ENCODE measurements at regions not wholly inside any gene's neighbourhood (a gene's known extent, or its start where the extent isn't known, plus 50 kb on each side); places are given as distances from the start of the nearest gene placed in this dataset.

GRCh38 chrX:107502316-107502715, 52.9 kb downstream of the FRMPD3 start:
- no peak for DNase-seq

GRCh38 chrX:107504006-107504405, 54.6 kb downstream of the FRMPD3 start:
- no peak for DNase-seq

DNA sequence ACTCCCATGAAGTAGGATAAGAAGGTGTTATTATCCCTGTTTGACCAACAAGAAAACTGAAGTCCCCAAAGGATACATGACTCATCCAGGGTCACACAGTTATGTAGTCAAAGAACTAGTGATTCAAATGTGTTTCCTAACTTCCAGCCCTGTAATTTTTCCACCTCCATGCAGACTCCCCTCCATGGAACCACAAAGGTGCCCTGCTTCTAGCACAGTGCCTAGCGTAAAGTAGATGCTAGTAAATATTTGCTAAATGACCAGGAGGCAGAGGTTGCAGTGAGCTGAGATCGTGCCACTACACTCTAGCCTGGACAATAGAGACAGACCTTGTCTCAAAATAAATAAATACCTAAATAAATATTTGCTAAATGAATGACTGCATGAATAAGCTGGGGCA, 55.8 kb downstream of the FRMPD3 start:
- DNase-seq: no peak

- no peak for DNase-seq
Observed at GRCh38 chrX:107506596-107507031, 57.2 kb downstream of the FRMPD3 start.

GRCh38 chrX:107507093-107507743, 57.8 kb downstream of the FRMPD3 start:
- DNase-seq: no peak

GRCh38 chrX:107507744-107508117, 58.3 kb downstream of the FRMPD3 start:
- DNase-seq: no peak

- no peak for DNase-seq
Observed at GRCh38 chrX:107508925-107509324, 59.5 kb downstream of the FRMPD3 start.

DNA sequence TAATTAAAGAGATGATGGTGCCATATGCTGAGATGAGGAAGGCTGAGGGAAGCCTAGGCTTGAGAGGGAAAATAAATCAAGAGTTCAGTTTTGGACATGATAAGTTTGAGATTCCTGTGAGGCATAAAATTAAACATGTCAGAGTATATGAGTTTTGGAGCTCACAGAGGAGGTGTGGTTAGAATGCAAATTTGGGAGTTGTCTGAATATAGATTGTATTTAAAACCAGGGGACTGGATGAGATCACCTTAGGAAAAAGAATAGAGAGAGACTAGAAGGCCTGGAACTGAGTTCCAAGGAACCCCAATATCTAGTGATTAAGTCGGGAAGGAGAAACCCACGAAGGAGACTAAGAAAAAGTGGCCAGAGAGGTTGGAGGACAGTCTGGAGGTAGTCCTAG, 65.5 kb downstream of the FRMPD3 start:
- no peak for DNase-seq

GRCh38 chrX:107521877-107522586, 72.6 kb downstream of the FRMPD3 start:
- no peak for DNase-seq

- no peak for DNase-seq
Observed at GRCh38 chrX:107522901-107523300, 73.4 kb downstream of the FRMPD3 start.

DNA sequence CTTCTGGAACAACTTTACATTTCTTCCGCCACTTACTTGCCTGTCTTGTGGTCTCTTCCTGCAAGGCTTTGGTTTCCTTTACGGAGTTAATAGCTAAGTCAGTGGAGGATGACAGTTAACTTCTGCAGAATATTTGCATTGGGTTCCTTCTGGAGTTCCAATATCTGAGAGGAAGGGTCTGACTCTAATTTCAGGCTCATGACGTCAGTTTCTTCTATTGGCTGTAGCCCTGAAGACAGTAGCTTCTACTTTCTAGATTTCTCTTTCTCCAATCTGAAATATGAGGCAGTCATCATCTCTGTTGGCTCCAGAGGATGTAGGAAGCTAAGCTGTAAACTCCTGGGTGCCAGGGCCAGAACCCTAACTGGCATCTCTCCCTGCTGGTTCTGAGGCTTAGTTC, 76.7 kb downstream of the FRMPD3 start:
- no peak for DNase-seq

DNA sequence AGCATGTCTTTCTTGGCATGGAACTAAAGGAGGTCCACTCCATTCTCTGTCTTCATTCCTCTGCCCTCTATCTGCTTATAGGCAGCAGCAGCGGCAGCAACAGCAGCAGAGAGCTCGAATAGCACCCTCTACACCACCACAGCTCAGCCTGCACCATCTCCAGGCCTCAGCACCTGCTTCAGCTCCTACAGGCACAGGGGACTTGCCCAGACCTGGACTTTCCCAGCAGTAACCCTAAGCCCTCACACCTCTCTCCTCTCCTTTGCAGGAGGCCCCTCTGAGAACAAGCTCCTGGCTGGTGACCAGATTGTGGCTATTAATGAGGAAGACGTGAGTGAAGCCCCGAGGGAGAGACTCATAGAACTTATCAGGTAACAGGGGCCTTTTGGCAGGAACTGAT, 80.7 kb downstream of the FRMPD3 start:
- DNase-seq: no peak

DNA sequence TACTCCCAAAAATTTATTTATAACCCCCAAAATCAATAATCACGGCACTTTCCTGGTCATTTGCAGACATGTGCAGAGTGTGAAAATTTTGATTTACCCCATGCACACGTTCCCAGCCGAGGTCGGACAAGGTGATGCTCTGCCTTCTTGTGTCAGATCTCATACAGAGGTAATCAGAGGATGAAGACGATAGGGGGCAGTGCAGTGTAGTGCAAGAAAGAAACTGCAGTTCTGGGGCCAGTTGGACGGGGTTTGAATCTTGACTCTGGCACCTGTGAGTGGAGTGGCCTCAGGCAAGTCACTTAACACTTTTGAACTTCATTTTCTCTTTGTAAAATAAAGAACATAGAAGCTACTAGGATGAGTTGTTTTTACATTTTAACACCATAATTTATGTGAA, 88.4 kb downstream of the FRMPD3 start:
- peak; percentile 19 for DNase-seq

- DNase-seq: no peak
Observed at GRCh38 chrX:107541244-107541643, 87.1 kb upstream of the PRPS1 start.

DNA sequence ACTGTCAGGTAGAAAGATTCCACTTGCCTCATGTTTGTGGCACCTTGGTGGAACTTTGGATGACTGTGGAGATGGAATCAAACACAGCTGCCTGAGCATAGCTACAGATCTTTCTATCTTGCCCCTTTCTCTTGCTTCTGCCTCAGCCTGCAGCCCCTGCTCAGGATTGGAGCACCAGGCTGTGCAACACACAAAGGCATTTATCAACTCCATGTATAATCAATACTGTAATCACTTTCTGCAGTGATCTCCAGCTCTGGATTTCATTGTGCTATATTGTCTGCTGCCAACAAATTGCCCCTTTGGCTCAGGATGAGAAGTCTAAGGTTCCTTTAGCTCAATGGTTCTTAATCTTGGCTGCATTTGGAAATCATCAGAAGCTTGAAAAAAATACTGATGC, 86.3 kb upstream of the PRPS1 start:
- DNase-seq: no peak

- DNase-seq: no peak
Observed at GRCh38 chrX:107542500-107542899, 85.8 kb upstream of the PRPS1 start.

DNA sequence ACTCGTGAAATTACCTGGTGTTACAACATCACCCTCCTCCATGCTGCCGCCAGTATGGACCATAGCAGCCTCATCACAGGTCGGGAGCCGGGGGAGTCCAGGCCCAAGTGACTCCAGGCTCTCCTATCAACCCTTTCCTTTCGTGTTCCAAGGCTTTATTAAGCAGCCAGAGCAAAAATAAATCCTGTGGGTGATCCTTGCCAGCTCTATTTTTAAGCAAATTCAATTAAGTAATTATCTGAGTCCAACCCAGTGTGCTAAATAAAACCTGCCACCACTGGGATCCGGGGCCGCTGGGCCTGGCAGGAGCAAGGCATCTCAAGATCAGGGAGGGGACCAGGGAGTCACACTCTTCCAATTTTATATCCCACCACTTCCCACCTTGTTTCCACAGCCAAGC, 80.7 kb upstream of the PRPS1 start:
- DNase-seq: no peak

GRCh38 chrX:107548775-107549174, 79.5 kb upstream of the PRPS1 start:
- DNase-seq: no peak

GRCh38 chrX:107549504-107549903, 78.8 kb upstream of the PRPS1 start:
- no peak for DNase-seq

DNA sequence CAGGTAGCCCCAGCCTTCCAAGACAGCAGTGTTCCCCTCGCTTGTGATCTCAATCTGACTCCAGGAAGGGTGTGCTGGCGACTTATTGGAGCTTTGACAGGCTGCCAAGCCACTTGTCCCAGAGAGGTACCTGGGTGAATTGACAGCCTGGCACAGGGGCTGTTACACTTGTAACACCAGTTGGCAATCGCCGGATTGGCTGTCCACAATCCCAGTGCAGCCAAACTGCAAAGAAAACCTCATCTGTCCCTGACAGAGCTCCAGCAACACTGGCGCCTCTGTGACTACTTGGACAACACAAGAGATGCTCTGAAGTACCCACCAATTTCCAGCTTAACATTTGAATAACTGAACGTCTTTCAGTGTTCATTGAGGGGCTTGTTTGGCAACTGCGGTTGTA, 76.8 kb upstream of the PRPS1 start:
- no peak for DNase-seq

GRCh38 chrX:107552930-107553329, 75.4 kb upstream of the PRPS1 start:
- DNase-seq: no peak

DNA sequence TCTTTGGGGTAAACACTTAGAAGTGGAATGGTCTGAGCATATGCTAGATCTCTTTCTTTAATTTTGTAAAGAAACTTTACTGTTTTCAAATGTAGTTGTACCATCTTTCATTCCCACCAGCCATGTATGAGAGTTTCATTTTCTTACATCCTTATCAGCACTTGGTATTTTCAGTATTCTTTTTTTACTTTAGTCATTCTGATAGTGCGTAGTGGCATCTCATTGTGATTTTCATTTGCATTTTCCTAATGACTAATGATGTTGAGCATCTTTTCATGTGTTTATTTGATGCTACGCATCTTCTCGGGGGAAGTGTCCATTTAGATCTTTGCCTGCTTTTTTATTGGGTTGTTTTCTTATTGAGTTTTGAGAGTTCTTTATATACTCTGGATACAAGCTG, 71.3 kb upstream of the PRPS1 start:
- DNase-seq: no peak

DNA sequence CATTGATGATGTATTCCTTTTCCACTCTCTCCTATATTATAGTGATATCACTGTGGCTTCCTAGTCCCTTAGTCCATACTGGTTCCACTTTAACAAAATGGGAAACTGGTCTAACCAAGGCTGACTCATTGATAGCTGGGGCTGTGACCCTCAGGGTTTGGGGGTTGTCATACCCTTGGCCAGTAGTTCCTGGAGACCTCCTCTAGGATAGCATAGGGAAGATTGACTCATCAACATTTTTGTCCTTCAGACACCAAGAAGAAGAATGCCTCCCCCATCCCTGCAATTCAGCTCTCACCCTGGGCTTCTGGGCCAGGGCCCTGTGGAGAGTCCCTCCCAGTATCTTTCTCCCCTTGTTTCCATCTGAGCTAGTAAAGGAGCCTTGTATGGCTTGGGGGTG, 68.8 kb upstream of the PRPS1 start:
- DNase-seq: no peak

DNA sequence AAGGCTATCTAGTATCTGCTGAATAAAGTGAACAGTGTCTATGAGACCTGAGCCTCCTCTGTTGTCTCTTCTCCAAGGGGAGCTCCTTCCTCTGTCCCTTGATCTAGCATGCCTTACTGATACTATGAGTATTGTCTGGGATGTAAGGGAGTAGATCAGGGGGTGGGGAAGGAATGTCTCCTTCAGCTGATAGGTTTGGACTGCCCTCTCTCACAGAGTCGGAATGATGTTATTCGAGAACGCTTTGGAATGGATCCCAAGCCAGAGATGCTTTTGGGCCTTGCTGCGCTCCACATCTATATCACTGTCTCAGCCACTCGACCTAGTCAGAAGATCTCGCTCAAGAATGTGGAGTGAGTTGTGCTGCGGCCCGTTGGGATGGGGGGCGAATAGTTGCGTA, 68.3 kb upstream of the PRPS1 start:
- DNase-seq: no peak

- no peak for DNase-seq
Observed at GRCh38 chrX:107560980-107561379, 67.3 kb upstream of the PRPS1 start.
